ENCODE measurements at regions not wholly inside any gene's neighbourhood (a gene's known extent, or its start where the extent isn't known, plus 50 kb on each side); places are given as distances from the start of the nearest gene placed in this dataset.

- TF ChIP-seq CTCF (IDR thresholded peaks at IDR 0.05): no peak
- no peak for TF ChIP-seq POLR2A (IDR thresholded peaks at IDR 0.05)
These were observed 128.9 kb upstream of the CELF4 start for GRCh38 chr18:37694516-37694915.
